MM.1S (cell line): ENCODE measurements at regions not wholly inside any gene's neighbourhood (a gene's known extent, or its start where the extent isn't known, plus 50 kb on each side); places are given as distances from the start of the nearest gene placed in this dataset.

Experiments
- DNase-seq: peaks from one replicate; pipeline ENCODE4 v3.0.0-alpha.2; 2015
- H2AFZ ChIP-seq: fragments of 300-600 bp; sonication (generic); 2 replicates; pipeline ENCODE4 v1.6.0; 2016; ENCODE audit warnings: antibody characterized with exemption, low read length
- H3F3A ChIP-seq: fragments of 300-600 bp; sonication (generic); 2 replicates; pipeline ENCODE4 v1.6.1; 2016; ENCODE audit warnings: mild to moderate bottlenecking, antibody characterized with exemption, low read length, moderate library complexity, mixed read lengths; ENCODE audit not compliant: insufficient read depth
- H3K27ac ChIP-seq: fragments of 300-600 bp; sonication (generic); 2 replicates; pipeline ENCODE4 v1.5.1; 2016; ENCODE audit warnings: mild to moderate bottlenecking, low read length
- H3K27me3 ChIP-seq: fragments of 300-600 bp; sonication (generic); replicated peaks from 2 replicates; pipeline ENCODE4 v1.6.0; 2016; ENCODE audit warnings: low read length; ENCODE audit not compliant: insufficient read depth
- H3K36me3 ChIP-seq: fragments of 300-600 bp; sonication (generic); replicated peaks from 2 replicates; pipeline ENCODE4 v1.6.1; 2016; ENCODE audit warnings: mild to moderate bottlenecking, low read length, mixed read lengths; ENCODE audit not compliant: insufficient read depth
- H3K4me1 ChIP-seq: fragments of 300-600 bp; sonication (generic); 2 replicates; pipeline ENCODE4 v1.6.1; 2016; ENCODE audit warnings: low read length, mixed read lengths
- H3K4me2 ChIP-seq: fragments of 300-600 bp; sonication (generic); 2 replicates; pipeline ENCODE4 v1.6.0; 2016; ENCODE audit warnings: low read depth, low read length
- H3K4me3 ChIP-seq: fragments of 300-600 bp; sonication (generic); 2 replicates; pipeline ENCODE4 v1.5.1; 2016; ENCODE audit warnings: low read length, mixed read lengths
- H3K79me2 ChIP-seq: fragments of 300-600 bp; sonication (generic); 2 replicates; pipeline ENCODE4 v1.6.1; 2016; ENCODE audit warnings: mixed run types, low read length, mixed read lengths
- H3K9ac ChIP-seq: fragments of 300-600 bp; sonication (generic); 2 replicates; pipeline ENCODE4 v1.6.1; 2016; ENCODE audit warnings: low read length, mixed read lengths
- H3K9me2 ChIP-seq: fragments of 300-600 bp; sonication (generic); replicated peaks from 2 replicates; pipeline ENCODE4 v1.6.1; 2016; ENCODE audit warnings: mild to moderate bottlenecking, low read length, mixed read lengths; ENCODE audit not compliant: insufficient read depth
- H3K9me3 ChIP-seq: fragments of 300-600 bp; sonication (generic); replicated peaks from 2 replicates; pipeline ENCODE4 v1.6.1; 2016; ENCODE audit warnings: mild to moderate bottlenecking, low read length, mixed read lengths; ENCODE audit not compliant: insufficient read depth
- H4K20me1 ChIP-seq: fragments of 300-600 bp; sonication (generic); 2 replicates; pipeline ENCODE4 v1.6.1; 2016; ENCODE audit warnings: mild to moderate bottlenecking, low read length, moderate library complexity, mixed read lengths; ENCODE audit not compliant: insufficient read depth
- CTCF ChIP-seq: fragments of 300-600 bp; sonication (generic); IDR thresholded peaks from 2 replicates; pipeline ENCODE4 v1.5.1; 2016; ENCODE audit warnings: antibody characterized with exemption, low read length, mixed read lengths
- EZH2 ChIP-seq: fragments of 300-600 bp; sonication (generic); optimal IDR thresholded peaks from 2 replicates; pipeline ENCODE3; 2017; ENCODE audit warnings: low read depth, mild to moderate bottlenecking, antibody characterized with exemption, low read length, mixed read lengths
- EZH2phosphoT487 ChIP-seq: fragments of 300-600 bp; sonication (generic); IDR thresholded peaks from 2 replicates; pipeline ENCODE4 v1.6.1; 2018; ENCODE audit warnings: antibody characterized with exemption, low read length

GRCh38 chr2:61720911-61721310, 132.9 kb downstream of the FAM161A start:
- Histone ChIP-seq H4K20me1 (no peaks in the 10 kb centered on the region), H3K4me3 (no peak overlapping the region), H3K9ac (no peak overlapping the region), H3K9me3 (no peaks in the 10 kb centered on the region), H2AFZ (no peak overlapping the region), H3K4me1 (no peaks in the 10 kb centered on the region), H3K36me3 (no peaks in the 10 kb centered on the region), H3K9me2 (no peaks in the 10 kb centered on the region), H3K4me2 (no peak overlapping the region), H3K79me2 (no peaks in the 10 kb centered on the region), H3K27me3 (no peaks in the 10 kb centered on the region), H3F3A (0 out of 2 replicates have a peak, but pooled peaks cover 3% of the 10 kb centered on the region), H3K27ac (no peak overlapping the region)
- TF ChIP-seq EZH2: no peak
- no peak for TF ChIP-seq EZH2phosphoT487
- no peak for TF ChIP-seq CTCF
- no peak for DNase-seq

- DNase-seq: no peak
- TF ChIP-seq CTCF (no peak), EZH2phosphoT487 (no peak), EZH2 (no peak)
- Histone ChIP-seq H3K9me2 (no peaks in the 10 kb centered on the region), H3K27ac (no peak overlapping the region), H3K4me1 (no peaks in the 10 kb centered on the region), H3K4me3 (no peak overlapping the region), H3K36me3 (no peaks in the 10 kb centered on the region), H3K27me3 (no peaks in the 10 kb centered on the region), H3F3A (no peaks in the 10 kb centered on the region), H3K79me2 (no peaks in the 10 kb centered on the region), H3K9ac (no peak overlapping the region), H2AFZ (no peak overlapping the region), H3K9me3 (no peaks in the 10 kb centered on the region), H3K4me2 (no peak overlapping the region), H4K20me1 (no peaks in the 10 kb centered on the region)
Observed at GRCh38 chr2:61718965-61719364, 134.9 kb downstream of the FAM161A start.

- no peak overlapping the region for H3K4me3 ChIP-seq
- H4K20me1 ChIP-seq: no peaks in the 10 kb centered on the region
- no peaks in the 10 kb centered on the region for H3K4me1 ChIP-seq
- no peak overlapping the region for H2AFZ ChIP-seq
- H3K9ac ChIP-seq: no peak overlapping the region
- no peaks in the 10 kb centered on the region for H3K9me2 ChIP-seq
- H3K36me3 ChIP-seq: no peaks in the 10 kb centered on the region
- no peaks in the 10 kb centered on the region for H3K9me3 ChIP-seq
- no peaks in the 10 kb centered on the region for H3K79me2 ChIP-seq
- H3K27me3 ChIP-seq: no peaks in the 10 kb centered on the region
- H3K27ac ChIP-seq: no peak overlapping the region
- TF ChIP-seq CTCF: no peak
- no peak for TF ChIP-seq EZH2phosphoT487
- no peak for TF ChIP-seq EZH2
- no peak overlapping the region for H3K4me2 ChIP-seq
- H3F3A ChIP-seq: no peaks in the 10 kb centered on the region
- DNase-seq: no peak
Observed at GRCh38 chr2:61715506-61715905, 138.4 kb downstream of the FAM161A start.

- Histone ChIP-seq H3K36me3 (no peaks in the 10 kb centered on the region), H3K9me3 (no peaks in the 10 kb centered on the region), H3K27ac (no peak overlapping the region), H2AFZ (no peak overlapping the region), H3K9ac (no peak overlapping the region), H3K4me1 (no peaks in the 10 kb centered on the region), H3F3A (no peaks in the 10 kb centered on the region), H4K20me1 (no peaks in the 10 kb centered on the region), H3K79me2 (no peaks in the 10 kb centered on the region), H3K27me3 (no peaks in the 10 kb centered on the region), H3K9me2 (no peaks in the 10 kb centered on the region), H3K4me2 (no peak overlapping the region), H3K4me3 (no peak overlapping the region)
- no peak for DNase-seq
- no peak for TF ChIP-seq EZH2phosphoT487
- TF ChIP-seq CTCF: no peak
- no peak for TF ChIP-seq EZH2
Observed at GRCh38 chr2:61714210-61714609, 139.7 kb downstream of the FAM161A start.
